HG02970 (cell line): ENCODE measurements at regions not wholly inside any gene's neighbourhood (a gene's known extent, or its start where the extent isn't known, plus 50 kb on each side); places are given as distances from the start of the nearest gene placed in this dataset.

Experiments used
- ATAC-seq: cut with Tn5 transposase; IDR thresholded peaks from one replicate; pipeline ENCODE4 v1.9.1; 2021; ENCODE audit warnings: mild to moderate bottlenecking, moderate library complexity, moderate number of reproducible peaks; ENCODE audit not compliant: unreplicated experiment, low FRiP score

GRCh38 chr1:216902669-216903381 lies 179.6 kb upstream of the ESRRG start:
- ATAC-seq: no peak

- no peak for ATAC-seq
Observed at GRCh38 chr1:216900116-216900620, 176.9 kb upstream of the ESRRG start.

GRCh38 chr1:216898801-216899200 lies 175.6 kb upstream of the ESRRG start:
- ATAC-seq: no peak

GRCh38 chr1:216896146-216896545 lies 172.9 kb upstream of the ESRRG start:
- no peak for ATAC-seq

DNA sequence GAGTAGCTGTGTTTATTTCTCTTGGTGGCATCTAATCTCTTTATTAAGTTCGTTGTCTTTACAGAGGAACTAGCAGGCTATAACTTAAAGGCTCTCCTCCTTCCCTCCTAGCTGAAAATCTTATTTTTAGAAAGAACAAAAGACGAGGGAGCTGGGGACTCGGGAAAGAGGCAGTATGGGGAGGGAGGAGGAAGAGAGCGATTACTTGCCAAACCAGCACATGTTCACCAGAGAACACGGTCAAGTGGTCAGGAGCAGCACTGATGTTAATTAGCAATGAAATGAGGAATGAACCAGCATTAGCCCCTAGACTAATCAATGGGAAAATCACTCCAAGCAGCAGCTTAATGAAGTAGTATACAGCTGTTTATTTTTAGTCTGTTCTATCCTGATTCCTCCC lies 171.3 kb upstream of the ESRRG start:
- ATAC-seq: no peak

GRCh38 chr1:216892581-216893160 lies 169.4 kb upstream of the ESRRG start:
- ATAC-seq: no peak

GRCh38 chr1:216890871-216891270 lies 167.6 kb upstream of the ESRRG start:
- ATAC-seq: no peak

- no peak for ATAC-seq
Observed at GRCh38 chr1:216888731-216889130, 165.5 kb upstream of the ESRRG start.

DNA sequence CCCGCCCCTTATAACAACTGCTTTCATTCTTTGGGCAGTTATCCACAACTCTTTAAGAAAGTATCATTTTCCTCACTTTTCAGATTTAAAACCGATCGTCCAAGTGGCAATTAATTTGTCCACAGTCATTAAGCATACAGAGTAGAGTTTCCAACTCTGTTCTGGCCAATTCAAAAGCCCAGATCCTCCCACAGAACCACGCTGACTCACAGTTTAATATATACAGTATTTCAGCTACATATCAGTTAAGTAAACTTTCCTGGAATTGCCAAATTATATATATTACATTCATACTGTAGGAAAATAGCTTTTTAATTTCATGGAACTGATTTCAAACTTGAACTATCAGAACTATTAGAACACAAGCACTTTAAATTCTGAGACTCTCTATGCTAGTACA lies 163.8 kb upstream of the ESRRG start:
- ATAC-seq: no peak

DNA sequence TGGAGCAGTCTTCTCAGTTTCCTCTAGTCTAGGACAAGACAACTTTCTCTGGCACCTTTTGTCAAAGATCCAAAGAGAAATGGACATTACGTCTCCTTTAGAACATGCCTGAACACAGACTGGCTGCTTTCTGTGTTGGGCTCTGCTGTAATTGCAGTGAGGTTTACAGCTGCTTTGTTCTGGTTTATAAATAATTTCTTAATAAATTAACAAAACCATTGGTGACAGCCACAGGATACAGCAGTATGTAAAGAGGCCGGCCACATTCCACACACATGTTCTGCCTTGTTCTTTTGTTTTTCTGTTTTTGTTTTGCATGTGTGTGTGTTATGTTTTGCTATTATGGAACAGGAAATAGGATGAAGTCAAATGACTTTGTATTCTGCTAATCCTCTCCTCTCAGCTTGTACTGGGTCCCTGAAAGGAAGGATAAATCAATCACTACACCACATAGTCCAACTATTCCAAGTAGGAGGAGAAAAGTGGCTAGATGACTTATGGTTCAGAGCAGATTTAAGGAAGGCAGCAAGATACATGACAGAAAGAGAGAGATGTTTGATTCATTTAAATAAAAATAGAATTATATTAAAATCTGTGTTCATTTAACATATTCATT lies 161.5 kb upstream of the ESRRG start:
- ATAC-seq: no peak

DNA sequence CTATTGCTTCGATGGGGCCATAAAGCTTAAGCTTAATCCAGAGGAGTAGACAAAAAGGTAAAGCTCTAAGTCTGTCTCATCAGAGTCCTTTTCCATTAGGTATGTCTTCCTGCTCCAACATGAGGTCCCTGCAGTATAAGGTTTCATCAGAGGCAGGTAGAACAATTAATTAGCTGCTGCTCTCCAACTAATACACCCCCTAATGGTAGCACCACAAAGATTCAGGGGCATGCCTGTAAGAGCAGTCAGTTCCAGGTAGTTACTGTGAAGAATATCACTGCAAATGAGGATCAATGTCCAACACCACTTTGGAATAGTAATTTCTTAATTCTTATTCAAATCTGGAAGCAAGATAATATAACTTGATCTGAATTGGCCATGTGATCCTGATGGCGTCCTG lies 160.3 kb upstream of the ESRRG start:
- no peak for ATAC-seq

- ATAC-seq: no peak
Observed at GRCh38 chr1:216881695-216882094, 158.5 kb upstream of the ESRRG start.

- no peak for ATAC-seq
Observed at GRCh38 chr1:216866714-216867113, 143.5 kb upstream of the ESRRG start.

- ATAC-seq: no peak
Observed at GRCh38 chr1:216855810-216856209, 132.6 kb upstream of the ESRRG start.

DNA sequence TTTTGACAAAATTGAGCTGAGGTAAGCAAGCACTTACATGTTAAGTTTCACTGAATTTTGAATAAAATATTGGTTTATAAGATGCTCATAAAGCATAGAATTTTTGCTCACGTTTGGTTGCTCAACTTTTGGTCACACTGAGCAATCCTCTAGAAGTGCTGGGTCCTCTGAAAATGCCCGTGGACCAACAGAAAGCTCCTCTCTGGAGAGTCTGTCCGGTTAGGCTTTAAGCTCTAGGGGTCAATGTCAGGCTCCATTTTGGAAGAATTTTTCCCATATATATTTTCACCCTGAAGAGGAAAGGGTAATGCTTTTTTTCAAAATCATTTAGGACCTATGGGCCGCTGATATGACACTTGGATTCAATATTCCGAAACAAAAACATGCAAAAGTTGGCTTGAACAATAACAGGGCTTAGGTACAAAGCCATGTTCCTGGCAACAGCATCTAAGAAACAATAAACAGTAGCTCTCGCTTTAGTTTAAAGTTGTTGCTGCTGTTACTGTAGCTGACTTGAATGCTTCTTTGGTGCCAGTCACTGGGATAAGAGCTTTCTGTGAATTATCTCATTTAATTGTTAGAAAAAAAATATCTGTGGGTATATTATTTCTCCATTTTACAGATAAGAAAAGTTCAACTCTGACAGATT lies 131.7 kb upstream of the ESRRG start:
- no peak for ATAC-seq

DNA sequence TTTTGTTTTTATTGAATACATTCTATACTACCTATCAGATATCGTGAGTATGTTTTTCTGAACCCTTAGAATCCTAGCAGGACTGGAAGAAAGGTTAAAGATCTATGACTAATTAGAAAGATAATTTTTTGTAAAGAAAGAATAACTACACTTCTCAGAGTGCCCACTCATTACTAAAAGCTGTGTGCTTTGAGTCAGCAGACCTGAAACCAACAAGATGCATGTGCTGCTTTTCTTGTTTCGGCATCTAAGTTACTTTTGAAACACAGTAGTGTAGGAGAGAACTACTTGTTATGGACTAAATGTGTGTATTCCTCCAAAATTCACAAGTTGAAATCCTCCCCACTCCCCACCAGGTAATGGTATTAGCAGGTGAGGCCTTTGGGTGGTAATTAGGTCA lies 127.8 kb upstream of the ESRRG start:
- ATAC-seq: no peak

- ATAC-seq: no peak
Observed at GRCh38 chr1:216849146-216849545, 125.9 kb upstream of the ESRRG start.

- no peak for ATAC-seq
Observed at GRCh38 chr1:216847397-216848036, 124.3 kb upstream of the ESRRG start.

GRCh38 chr1:216846339-216846738 lies 123.1 kb upstream of the ESRRG start:
- no peak for ATAC-seq

DNA sequence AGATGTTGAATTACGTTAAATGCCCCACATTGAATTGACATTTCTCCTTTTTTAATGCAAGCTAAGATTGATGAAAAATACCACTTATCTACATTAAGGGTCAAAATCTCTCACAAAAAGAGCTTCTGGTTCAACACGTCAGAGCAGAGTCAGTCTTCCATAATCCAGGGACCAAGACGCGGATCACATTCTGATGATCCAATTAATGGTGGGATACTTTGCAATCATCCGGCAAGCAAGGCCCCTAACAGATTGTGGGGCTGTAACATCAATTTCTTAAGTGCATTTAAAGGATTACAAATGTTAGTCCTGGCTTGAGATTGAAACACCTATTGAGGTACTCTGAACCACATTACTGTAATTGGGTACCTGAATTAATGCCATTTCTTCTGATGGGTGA lies 120.2 kb upstream of the ESRRG start:
- no peak for ATAC-seq

DNA sequence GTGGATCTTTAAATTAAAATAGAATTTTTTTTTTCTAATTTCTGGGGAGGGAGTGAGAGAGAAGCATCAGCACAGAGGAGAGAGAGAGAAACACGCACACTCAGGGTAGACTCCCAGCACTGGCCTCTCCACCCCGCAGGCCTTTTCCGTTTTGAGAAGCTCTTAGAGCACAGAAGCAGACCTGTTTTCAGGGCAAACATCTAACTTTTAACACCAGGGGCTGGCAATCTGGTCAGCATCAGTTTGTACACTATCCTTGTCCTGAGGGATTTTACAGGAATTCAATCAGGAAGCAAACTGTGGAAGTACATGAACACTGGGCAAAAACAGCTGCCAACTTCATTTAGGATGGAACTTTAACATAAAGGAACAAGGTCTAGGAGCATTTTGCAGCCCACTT lies 117.9 kb upstream of the ESRRG start:
- ATAC-seq: no peak
